K562 (cell line): ENCODE measurements at regions not wholly inside any gene's neighbourhood (a gene's known extent, or its start where the extent isn't known, plus 50 kb on each side); places are given as distances from the start of the nearest gene placed in this dataset.

ENCODE experiments used
- ATAC-seq: fragments of 200-7000 bp; cut with Tn5 transposase; 3 replicates; pipeline ENCODE4 v1.9.1; 2020; ENCODE audit warnings: moderate library complexity
- BruUV-seq: library from RNA; stranded (reverse); fragments of 400-500 nt; replicated peaks from 2 replicates; lab custom pipeline; 2021; lab: Mats Ljungman, UMichigan
- CTCF ChIA-PET: fragments of 300-600 bp; formaldehyde crosslinking; extraction: SDS; loops from one replicate; lab custom pipeline; 2021; ENCODE audit warnings: low intra/inter-chr PET ratio; lab: Yijun Ruan, JAX
- POLR2A ChIA-PET: fragments of 300-600, 350-650 bp; sonication (Branson Sonifier 250); formaldehyde crosslinking; extraction: SDS; loops from one replicate; lab custom pipeline; 2021; ENCODE audit warnings: antibody characterized with exemption, inconsistent platforms; lab: Yijun Ruan, JAX
- DNase-seq, 4 experiments: peaks; one replicate each; pipeline versions ENCODE4 v3.0.0 to v3.0.0-alpha.2; 2011 to 2018; ENCODE audit warnings: low spot score in 3 of 4, mixed read lengths in 3 of 4; ENCODE audit errors: extremely low read depth in 1 of 4
- FAIRE-seq: peaks from 2 replicates; lab custom pipeline; 2011; peaks lifted over from hg19 to GRCh38; lab: Jason Lieb, UNC
- H2AFZ ChIP-seq: 2 replicates; pipeline ENCODE4 v1.6.0; 2011; ENCODE audit warnings: low read depth, low read length, control low read depth, inconsistent platforms
- H3K27ac ChIP-seq: fragments of 200-600 bp; 3 replicates; pipeline ENCODE4 v1.8.0; 2011; ENCODE audit warnings: low read depth, mild to moderate bottlenecking, control low read depth, inconsistent platforms, low read length, moderate library complexity, mixed read lengths; ENCODE audit errors: extremely low read depth
- H3K27me3 ChIP-seq, 2 experiments: fragments of 300-600 bp in 1 of 2; 2 replicates in 1 of 2; 3 replicates in 1 of 2; pipeline versions ENCODE4 v1.6.0 to v1.8.0; 2011; ENCODE audit warnings: inconsistent platforms in 2 of 2, low read length in 2 of 2, mild to moderate bottlenecking in 1 of 2, mixed read lengths in 1 of 2, moderate library complexity in 1 of 2; ENCODE audit not compliant: control insufficient read depth in 2 of 2, insufficient read depth in 2 of 2
- H3K36me3 ChIP-seq: fragments of 300-600 bp; 3 replicates; pipeline ENCODE4 v1.8.0; 2011; ENCODE audit warnings: mild to moderate bottlenecking, low read length, inconsistent platforms; ENCODE audit not compliant: control insufficient read depth, insufficient read depth
- H3K4me1 ChIP-seq, 2 experiments: fragments of 200-600 bp in 1 of 2; replicated peaks in 1 of 2; 2 replicates in 1 of 2; 3 replicates in 1 of 2; pipeline versions ENCODE4 v1.5.1 to v1.8.0; 2011; ENCODE audit warnings: inconsistent platforms in 2 of 2, low read length in 2 of 2, mild to moderate bottlenecking in 1 of 2, mixed read lengths in 1 of 2, moderate library complexity in 1 of 2; ENCODE audit not compliant: control insufficient read depth in 2 of 2, insufficient read depth in 2 of 2
- H3K4me2 ChIP-seq: 2 replicates; pipeline ENCODE4 v1.6.1; 2011; ENCODE audit warnings: low read length, control low read depth, inconsistent platforms, mixed read lengths; ENCODE audit not compliant: insufficient read depth
- H3K4me3 ChIP-seq: fragments of 200-600 bp; sonication (generic), shearing (Covaris generic); 2 replicates; pipeline ENCODE4 v1.5.1; 2016; ENCODE audit warnings: control low read depth, inconsistent platforms
- H3K79me2 ChIP-seq: fragments of 200-600 bp; 3 replicates; pipeline ENCODE4 v1.8.0; 2011; ENCODE audit warnings: low read length, inconsistent platforms; ENCODE audit not compliant: control insufficient read depth, insufficient read depth
- H3K9ac ChIP-seq, 2 experiments: 2 replicates each; pipeline versions ENCODE4 v1.6.0 to v1.6.1; 2011; ENCODE audit warnings: low read depth in 2 of 2, low read length in 2 of 2, control low read depth in 1 of 2, inconsistent platforms in 1 of 2, mild to moderate bottlenecking in 1 of 2, mixed read lengths in 1 of 2; ENCODE audit not compliant: insufficient read depth in 1 of 2
- H3K9me1 ChIP-seq: one replicate; pipeline ENCODE4 v1.6.0; 2011; ENCODE audit warnings: inconsistent platforms, mild to moderate bottlenecking, low read length, moderate library complexity; ENCODE audit not compliant: control insufficient read depth, insufficient read depth
- H3K9me3 ChIP-seq: replicated peaks from 2 replicates; pipeline ENCODE4 v1.5.1; 2011; ENCODE audit warnings: low read depth, low read length, inconsistent platforms; ENCODE audit not compliant: control insufficient read depth, insufficient read depth
- H4K20me1 ChIP-seq: replicated peaks from 2 replicates; pipeline ENCODE4 v1.6.1; 2011; ENCODE audit warnings: low read length, inconsistent platforms, mixed read lengths; ENCODE audit not compliant: control insufficient read depth, insufficient read depth
- CBX1 ChIP-seq: sonication (generic); IDR thresholded peaks from 2 replicates; pipeline ENCODE4 v1.6.1; 2016; ENCODE audit warnings: antibody characterized with exemption, low read depth, mild to moderate bottlenecking
- FOSL1 ChIP-seq: fragments of 200-800 bp; sonication (Bioruptor generic); conservative IDR thresholded peaks from 2 replicates; pipeline ENCODE4 v1.6.1; 2016; ENCODE audit warnings: missing genetic modification characterization, missing compliant biosample characterization
- REST ChIP-seq, 2 experiments: fragments of 450-650 bp; formaldehyde crosslinking in 1 of 2; IDR thresholded peaks; 2 replicates each; pipeline versions ENCODE4 v1.4.0 to v1.6.1; 2014 to 2020; ENCODE audit warnings: mild to moderate bottlenecking in 2 of 2, borderline replicate concordance in 1 of 2, low read depth in 1 of 2
- SLC30A9 ChIP-seq: fragments of 250-450 bp; sonication (Bioruptor Pico); IDR thresholded peaks from 2 replicates; pipeline ENCODE4 v1.8.0; 2022; ENCODE audit warnings: mild to moderate bottlenecking, moderate library complexity
- TAF9B ChIP-seq: fragments of 450-650 bp; IDR thresholded peaks from 2 replicates; pipeline ENCODE4 v1.6.1; 2018; ENCODE audit warnings: mild to moderate bottlenecking; ENCODE audit not compliant: partially characterized antibody
- THRB ChIP-seq: fragments of 450-650 bp; formaldehyde crosslinking; conservative IDR thresholded peaks from 2 replicates; pipeline ENCODE4 v1.4.0; 2022; ENCODE audit warnings: mild to moderate bottlenecking, missing genetic modification characterization
- ZNF282 ChIP-seq: sonication (generic); formaldehyde crosslinking; IDR thresholded peaks from 2 replicates; pipeline ENCODE4 v1.8.1; 2023; ENCODE audit warnings: missing genetic modification reagents
- ZNF780A ChIP-seq: fragments of 250-450 bp; sonication (Bioruptor Pico); IDR thresholded peaks from 2 replicates; pipeline ENCODE4 v1.5.0; 2021; ENCODE audit warnings: mild to moderate bottlenecking
- WGBS: fragments of 100-300 bp; shearing (Covaris generic); methylation state at CpG from one replicate; pipeline ENCODE4 v1.1.6; 2016; ENCODE audit warnings: low coverage, mixed read lengths; ENCODE audit not compliant: insufficient coverage; ENCODE audit errors: missing lambda C conversion rate; 5-methylcytosine and 5-hydroxymethylcytosine counted together
- in situ Hi-C: fragments of 300-500 bp; cut with MboI; formaldehyde crosslinking; loops from 4 replicates; pipeline ENCODE4 v1.15.0; 2018; ENCODE audit warnings: inconsistent platforms, mixed read lengths
- intact Hi-C: fragments of 100-400 bp; cut with micrococcal nuclease; formaldehyde crosslinking; loops from 2 replicates; pipeline ENCODE4 v1.14.2; 2022

- Histone ChIP-seq H3K9me3 (no peaks in the 10 kb centered on the region), H3K27ac (no peak overlapping the region), H3K4me2 (no peak overlapping the region), H3K4me3 (no peak overlapping the region), H4K20me1 (no peaks in the 10 kb centered on the region), H3K9me1 (no peaks in the 10 kb centered on the region), H3K79me2 (no peaks in the 10 kb centered on the region), H3K4me1 (peaks cover 0 to 4% of the 10 kb centered on the region in 2 experiments; a peak in 1 of 5 replicates), H3K9ac (no peak overlapping the region), H3K27me3 (no peaks in the 10 kb centered on the region), H2AFZ (no peak overlapping the region), H3K36me3 (no peaks in the 10 kb centered on the region)
- TF ChIP-seq ZNF282 (CRISPR knock-in tag) (no peak), ZNF780A (CRISPR knock-in tag) (no peak), THRB (no peak), FOSL1 (tag) (no peak), TAF9B (no peak), REST (IDR thresholded peaks at IDR 0.05; ENCODE audit: borderline replicate concordance) (no peak), REST (CRISPR knock-in tag; IDR thresholded peaks at IDR 0.05; ENCODE audit: low read depth) (no peak), SLC30A9 (CRISPR knock-in tag) (no peak), CBX1 (no peak)
- DNase-seq (no peak), FAIRE-seq (no peak), ATAC-seq (no peak)
- in situ Hi-C loops (no loop called here), intact Hi-C loops (loop anchor here (10.0 kb wide), 1 partner anchor 184 kb away; no protein-coding TSS in a partner anchor)
- CTCF ChIA-PET: no interaction called here
- WGBS: 9% methylated on average over 2 of the region's 2 CpGs
- no TSS peak for BruUV-seq
- POLR2A ChIA-PET: interaction anchor here (1.1 to 1.3 kb wide), 2 partner anchors 8 to 11 kb away, joined by 3 to 6 read pairs; no protein-coding TSS in a partner anchor
Observed at GRCh38 chr18:30858560-30858959, 184.0 kb downstream of the DSC3 start.
